OCI-LY3 (cell line): ENCODE measurements at regions not wholly inside any gene's neighbourhood (a gene's known extent, or its start where the extent isn't known, plus 50 kb on each side); places are given as distances from the start of the nearest gene placed in this dataset.

ENCODE experiments used
- CTCF ChIP-seq: fragments of 200-600, 300-600 bp; sonication (generic); IDR thresholded peaks from 2 replicates; pipeline ENCODE4 v1.5.1; 2014; ENCODE audit warnings: antibody characterized with exemption, low read length, low read depth
- EZH2phosphoT487 ChIP-seq: fragments of 200-600 bp; shearing (Covaris generic); IDR thresholded peaks from 2 replicates; pipeline ENCODE4 v1.6.1; 2018; ENCODE audit warnings: antibody characterized with exemption, mixed run types, low read depth

GRCh38 chr2:185014076-185014475, 415.7 kb downstream of the ZNF804A start:
- TF ChIP-seq CTCF (no peak), EZH2phosphoT487 (no peak)
